ENCODE measurements at regions not wholly inside any gene's neighbourhood (a gene's known extent, or its start where the extent isn't known, plus 50 kb on each side); places are given as distances from the start of the nearest gene placed in this dataset.

GRCh38 chr7:132733860-132734259 is 157.6 kb upstream of the PLXNA4 start:
- DNase-seq, result no peak

DNA sequence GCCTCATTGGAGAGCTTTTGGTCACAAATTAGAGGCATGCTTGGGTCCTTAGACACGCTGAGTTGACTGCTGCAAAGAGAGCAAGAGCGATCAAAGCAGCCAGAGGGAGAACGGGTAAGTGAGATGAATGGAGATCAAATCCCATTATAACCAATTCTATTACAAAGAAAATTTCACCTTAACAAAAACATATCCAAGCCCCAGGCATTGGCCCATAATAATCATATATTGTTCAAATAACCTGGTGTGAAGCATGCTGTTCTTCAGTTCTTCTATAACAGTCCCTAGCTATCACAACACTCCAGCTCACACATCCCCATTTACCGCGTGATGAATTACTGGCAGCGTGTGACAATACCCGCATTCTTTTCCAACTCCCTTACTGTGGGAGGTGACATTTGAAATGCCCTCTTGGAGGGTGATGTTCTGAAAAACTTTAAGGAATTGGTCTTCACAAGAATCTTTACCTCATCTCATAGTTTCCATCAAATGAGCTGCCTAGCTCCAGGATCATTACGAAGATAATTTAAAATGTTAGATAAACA is 156.1 kb upstream of the PLXNA4 start:
- DNase-seq, result no peak

GRCh38 chr7:132730105-132730504 is 153.8 kb upstream of the PLXNA4 start:
- no peak for DNase-seq

DNA sequence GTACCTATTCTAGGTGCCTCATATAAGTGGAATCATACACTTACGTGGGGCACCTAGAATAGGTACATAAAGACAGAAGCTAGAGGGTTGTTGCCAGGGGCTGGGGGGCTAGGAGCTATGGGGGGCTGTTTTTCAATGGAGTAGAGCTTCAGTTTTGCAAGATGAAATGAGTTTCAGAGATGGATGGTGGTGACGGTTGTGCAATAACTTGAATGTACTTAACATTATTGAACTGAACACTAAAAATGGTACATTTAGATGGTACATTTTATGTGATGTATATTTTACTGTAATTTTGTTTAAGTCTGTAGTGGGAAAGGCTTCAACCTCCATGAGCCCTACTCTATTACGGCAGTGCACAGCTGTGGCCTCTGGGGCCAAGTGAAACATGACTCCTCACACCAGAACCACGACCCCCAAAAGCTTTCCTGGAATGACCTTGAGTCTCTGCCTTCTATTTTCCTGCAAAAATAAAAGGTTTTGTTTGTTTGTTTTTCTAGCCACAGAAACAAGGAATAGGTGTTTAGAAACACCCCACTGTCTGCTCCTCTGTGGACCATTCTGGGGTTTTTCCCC is 147.3 kb upstream of the PLXNA4 start:
- DNase-seq, result no peak

DNA sequence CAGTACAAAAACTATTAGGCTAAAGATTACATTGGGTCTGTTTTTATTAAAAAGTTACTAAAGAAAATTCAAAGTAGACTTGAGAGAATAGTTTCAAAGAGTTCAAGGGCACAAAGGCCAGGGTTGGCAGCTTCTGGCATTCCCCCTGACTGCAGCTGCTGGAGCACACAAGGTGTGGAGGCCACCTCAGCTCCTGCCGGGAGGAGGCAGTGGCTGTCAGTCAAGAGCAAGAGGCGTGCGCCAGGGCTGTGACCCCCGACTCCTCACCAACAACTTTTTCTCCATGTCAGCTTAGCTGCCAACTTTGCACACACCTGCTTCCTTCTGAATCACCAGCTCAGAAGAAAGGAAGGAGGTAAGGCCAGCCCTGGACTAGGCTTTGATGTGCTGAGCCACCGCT is 144.6 kb upstream of the PLXNA4 start:
- no peak for DNase-seq

- DNase-seq, result no peak
These were observed 137.6 kb upstream of the PLXNA4 start for GRCh38 chr7:132713893-132714292.

DNA sequence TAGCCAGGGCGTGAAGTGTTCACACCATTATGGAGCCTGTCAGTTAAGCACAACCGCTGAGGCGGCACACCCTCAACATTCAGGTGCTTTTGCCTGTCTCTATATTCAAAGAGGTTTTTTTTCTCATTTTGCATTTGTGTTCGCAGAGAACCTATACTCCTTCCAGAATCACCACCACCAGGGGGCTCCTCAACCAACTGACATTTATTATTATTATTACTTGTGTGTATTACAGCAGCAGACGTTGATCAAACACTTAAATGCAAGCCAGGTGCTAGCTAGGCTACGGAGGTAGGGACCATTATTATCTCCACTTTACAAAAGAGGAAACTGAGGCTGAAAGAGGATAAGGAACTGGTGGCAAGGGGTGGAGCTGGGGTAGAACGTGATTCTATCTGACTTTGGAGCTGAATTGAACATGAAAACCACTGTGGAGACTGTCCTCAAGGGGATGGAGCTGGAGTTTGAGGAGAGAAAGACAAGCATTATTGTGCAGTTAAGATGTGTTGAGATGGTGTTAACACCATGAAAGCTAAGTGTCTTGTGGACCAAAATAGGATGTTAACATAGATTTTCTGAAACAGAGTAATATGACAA is 133.8 kb upstream of the PLXNA4 start:
- peak; percentile 34 for DNase-seq

DNA sequence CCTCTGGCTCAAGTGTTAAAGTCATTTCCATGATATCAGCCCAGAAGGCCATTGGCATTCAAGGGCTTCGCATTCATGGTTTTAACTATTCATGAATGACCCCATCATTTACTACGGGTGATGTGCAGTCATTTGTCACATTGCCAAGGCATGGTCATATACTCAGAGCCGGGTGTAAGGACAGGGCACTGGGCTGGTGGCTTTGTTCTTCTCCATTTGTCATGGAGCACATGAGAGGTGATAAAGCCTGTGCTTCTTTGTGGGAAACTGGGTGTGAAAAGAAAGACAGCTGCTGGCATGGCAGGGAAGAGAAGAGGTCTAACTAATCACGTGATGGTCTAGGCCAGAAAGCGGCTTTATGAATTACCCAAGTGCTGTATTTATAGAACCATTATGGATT is 132.2 kb upstream of the PLXNA4 start:
- DNase-seq, result no peak

- no peak for DNase-seq
These were observed 128.9 kb upstream of the PLXNA4 start for GRCh38 chr7:132705146-132705545.

GRCh38 chr7:132703742-132704141 is 127.5 kb upstream of the PLXNA4 start:
- no peak for DNase-seq

- no peak for DNase-seq
These were observed 120.7 kb upstream of the PLXNA4 start for GRCh38 chr7:132697003-132697402.

DNA sequence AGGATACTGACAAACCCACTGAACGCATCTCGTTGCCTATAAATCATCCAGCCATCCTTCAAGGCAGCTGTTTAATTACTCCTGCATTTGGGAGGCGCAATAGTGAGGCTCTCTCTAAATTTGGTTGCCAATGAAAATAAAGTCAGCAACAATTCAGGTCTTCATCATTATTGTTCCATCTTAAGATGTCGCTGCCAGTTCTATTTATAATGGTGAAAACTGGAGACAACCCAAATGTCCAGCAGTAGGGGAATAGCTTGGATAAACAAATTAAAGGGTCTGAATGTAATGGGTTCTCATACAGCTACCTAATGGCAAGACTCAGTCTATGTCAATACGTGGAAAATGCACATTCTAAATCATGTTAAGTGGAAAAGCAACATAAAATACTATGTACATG is 120.1 kb upstream of the PLXNA4 start:
- DNase-seq, result no peak

DNA sequence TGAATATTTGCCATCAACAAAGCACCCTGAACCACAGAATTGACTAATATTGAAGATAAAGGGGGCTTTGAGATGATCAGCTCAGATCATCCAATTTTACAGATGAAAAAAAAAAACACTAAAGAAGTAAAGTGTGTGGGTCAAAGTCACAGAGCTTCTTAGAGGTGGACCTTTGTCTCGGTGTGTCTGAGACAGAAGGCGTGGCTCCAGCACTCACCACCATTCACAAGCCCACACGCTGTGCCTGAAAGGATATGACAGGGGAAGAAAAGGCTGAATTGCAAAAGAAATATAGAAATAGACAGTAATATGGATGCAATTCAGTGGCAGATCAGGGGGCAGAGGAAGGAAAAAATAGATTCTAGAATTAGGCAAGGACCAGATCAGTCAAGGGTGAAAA is 114.9 kb upstream of the PLXNA4 start:
- no peak for DNase-seq

- DNase-seq, result no peak
These were observed 113.9 kb upstream of the PLXNA4 start for GRCh38 chr7:132690174-132690573.

DNA sequence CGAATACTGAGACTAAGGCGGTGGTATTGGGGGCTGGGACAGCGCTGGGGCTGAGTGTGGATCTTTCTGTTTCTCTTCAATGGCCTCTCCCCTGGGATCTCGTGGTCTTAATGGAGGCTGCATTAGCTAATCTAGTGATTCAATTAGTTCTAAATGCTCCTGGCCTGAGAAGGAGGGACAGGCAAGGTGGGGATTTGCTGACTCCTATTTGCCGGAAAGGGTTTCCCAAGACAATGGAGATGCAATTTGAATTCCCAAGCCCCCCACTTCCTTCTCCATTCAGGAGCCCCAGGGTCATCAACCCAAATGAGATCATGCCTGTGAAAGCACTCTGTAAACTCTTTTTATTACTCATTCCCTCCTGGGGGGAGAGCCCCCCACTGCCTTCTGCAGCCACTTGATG is 111.7 kb upstream of the PLXNA4 start:
- no peak for DNase-seq

- no peak for DNase-seq
These were observed 110.7 kb upstream of the PLXNA4 start for GRCh38 chr7:132687016-132687415.

DNA sequence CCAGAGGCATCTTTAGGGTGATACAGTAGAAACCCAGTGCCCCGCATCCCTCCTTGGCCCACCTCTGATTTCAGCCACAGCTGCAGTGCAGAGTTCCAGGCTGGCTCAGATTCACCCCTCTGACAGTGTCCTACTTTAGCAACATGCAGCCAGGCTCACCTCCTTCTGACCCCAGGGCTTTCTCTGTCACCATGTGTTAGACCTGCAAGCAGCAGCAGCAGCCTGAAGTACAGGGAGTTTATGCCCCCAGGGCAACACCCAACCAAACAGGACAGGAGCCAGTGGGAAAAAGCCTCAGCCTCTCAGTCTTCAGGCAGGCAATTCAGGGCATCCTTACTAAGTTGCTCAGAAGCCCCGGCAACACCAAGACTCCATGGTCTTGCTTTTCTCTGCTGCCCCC is 109.0 kb upstream of the PLXNA4 start:
- DNase-seq, result no peak

DNA sequence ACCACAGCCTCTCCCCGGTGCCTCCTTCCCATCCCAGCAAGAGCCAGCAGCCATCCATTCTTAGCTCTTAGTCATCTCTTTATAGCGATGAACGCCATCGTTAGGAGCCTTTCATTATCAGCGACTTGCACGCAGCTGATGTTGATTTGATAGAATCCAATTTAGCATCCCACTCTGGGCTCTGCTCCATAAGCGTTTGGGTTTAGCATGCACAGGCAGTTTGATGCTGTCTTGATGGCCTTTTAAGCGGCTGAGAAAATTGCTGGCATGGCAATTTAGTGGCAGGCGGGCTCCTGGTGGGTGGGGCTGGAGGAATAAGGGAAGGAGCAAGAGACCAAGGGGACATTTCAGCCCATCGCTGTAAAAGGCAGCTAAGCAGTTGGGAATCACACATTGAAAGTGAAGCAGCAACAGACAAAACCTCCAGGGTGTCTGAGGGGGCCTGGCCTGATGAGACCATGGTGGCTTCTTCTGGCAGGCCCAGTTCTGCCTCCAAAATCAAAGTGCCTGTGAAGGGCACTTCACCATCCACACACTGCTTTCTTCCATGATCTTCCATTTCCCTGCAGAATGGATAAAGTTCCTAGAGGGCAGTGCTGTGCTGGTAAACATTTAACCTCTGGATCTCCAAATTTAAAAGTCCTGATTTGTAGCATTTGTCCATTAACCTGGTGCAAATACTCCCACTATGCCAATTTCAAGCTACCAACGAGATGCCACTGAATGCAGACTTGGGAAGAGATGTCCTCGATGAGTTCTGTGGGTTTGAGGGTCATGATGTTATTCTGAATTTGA is 107.8 kb upstream of the PLXNA4 start:
- DNase-seq, result no peak

DNA sequence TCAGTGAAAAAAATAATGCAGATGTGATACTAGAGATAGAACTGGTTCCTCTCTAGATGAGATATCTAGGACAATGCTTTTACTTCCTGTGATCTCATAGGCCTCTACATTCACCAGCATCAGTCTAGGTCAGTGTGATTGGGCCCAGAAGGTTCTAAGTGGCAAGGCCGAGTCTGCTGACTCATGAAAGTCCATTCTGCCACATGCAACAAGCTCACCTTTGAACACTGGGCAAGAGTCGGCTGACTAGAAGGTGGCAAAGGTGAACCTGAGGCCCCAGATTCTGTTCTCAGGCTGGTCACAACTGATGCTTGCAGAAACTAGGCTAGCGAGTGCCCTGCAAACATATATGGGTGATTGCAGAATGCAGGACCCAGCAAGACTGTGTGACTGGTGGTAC is 105.7 kb upstream of the PLXNA4 start:
- DNase-seq, result no peak

- DNase-seq, result no peak
These were observed 104.3 kb upstream of the PLXNA4 start for GRCh38 chr7:132680590-132680989.

DNA sequence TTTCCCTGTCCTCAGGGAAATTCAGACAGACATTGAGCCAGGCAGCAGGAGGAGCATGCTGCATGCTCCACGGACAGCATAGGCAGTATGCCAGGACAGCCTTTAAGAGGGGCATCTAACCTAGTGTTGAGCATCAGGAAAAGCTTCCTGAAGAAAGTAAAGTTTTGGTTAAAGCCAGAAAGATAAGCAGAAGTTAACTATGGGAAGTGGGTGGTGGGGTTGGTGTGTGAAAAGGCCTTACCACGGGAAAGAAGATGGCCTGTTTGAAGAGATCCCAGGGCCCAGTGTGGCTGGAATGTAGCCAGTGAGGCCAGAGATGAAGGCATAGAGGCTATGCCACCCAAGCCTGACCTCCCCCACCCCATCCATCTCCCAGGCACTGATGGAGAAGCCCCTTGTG is 102.4 kb upstream of the PLXNA4 start:
- DNase-seq, result no peak

DNA sequence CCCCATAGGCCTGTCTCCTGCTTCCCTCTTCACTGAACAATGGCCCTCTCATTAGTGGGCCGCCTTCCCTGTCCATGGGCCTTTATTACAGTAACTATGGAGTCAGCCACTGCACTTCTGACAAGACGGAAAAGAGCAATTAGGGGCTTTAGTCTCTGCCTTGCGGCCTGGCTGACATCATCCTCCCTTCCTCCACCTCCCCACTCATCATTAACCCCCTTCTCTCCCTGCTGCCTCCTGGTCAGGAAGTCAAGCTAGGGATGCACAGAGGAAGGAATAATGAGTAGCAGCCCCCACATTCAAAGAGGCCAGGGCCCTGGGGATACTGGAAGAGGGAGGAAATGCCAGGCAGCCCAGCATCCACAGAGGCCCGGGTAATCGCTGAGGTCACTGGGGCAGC is 101.6 kb upstream of the PLXNA4 start:
- no peak for DNase-seq

DNA sequence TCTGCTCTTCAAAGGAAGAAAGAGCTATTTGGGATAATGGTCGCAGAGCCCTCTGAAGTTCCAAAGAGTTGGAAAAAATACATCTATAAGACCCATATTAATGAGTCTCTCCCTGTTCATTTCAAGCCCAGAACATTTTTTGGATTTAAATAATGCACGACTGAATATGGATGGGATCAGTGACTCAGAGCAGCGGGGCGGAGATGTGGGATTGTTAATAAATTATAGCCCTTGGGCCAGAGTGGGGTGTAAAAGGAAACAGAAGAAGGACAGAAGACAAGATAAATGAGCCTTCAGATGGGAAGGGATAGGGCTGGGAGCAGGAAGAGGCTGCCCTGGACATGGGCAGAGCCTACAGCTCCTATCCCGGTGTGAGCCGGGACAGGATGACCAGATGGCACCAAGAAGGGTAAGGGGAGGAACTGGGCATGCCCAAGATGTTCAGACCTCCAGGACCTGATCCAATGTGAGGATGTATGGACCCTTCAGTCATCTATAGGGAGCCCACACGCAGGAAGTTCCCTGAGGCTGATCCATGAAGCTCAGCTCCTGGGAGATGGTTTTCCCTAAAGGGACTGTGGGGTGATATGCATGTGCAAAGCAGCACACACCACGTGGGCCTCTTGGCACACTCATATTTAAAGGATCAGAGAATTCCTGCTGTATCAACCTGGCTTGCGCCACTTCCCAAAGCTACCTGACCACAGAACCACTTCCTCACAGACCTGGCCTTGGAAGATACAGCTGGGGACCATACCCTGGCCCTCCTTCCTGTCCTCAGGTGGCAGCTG is 96.1 kb upstream of the PLXNA4 start:
- no peak for DNase-seq

Data from EL (cell line).